ENCODE measurements at regions not wholly inside any gene's neighbourhood (a gene's known extent, or its start where the extent isn't known, plus 50 kb on each side); places are given as distances from the start of the nearest gene placed in this dataset.
"Not testable (repeated sequence)": the region's sequence is repeated elsewhere in the genome, so short reads cannot be mapped to it uniquely, and the experiment has no call there.

- DNase-seq = no peak
Measured at GRCh38 chr11:43034341-43034740, 277.5 kb upstream of the API5 start.

DNA sequence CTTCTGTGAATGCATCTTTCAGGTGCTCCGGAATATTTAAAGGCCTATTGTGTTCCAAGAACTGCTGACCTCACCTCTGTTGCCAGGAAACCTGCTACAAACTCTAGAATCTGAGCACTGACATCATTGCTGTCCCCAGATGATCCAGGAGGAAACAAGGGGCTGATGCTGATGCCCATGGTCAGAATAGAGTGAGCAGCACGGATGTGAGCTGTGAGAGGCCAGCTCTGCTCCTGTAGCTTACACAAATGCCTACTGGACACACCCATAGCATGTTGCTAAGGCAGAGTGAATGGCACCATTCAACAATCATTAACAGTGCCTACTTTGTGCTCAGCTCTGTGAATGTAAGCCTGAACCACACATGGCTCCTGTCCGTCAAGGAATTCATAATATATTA lies 276.7 kb upstream of the API5 start:
- DNase-seq = no peak

- no peak for DNase-seq
Measured at GRCh38 chr11:43053638-43054412, 258.0 kb upstream of the API5 start.

DNA sequence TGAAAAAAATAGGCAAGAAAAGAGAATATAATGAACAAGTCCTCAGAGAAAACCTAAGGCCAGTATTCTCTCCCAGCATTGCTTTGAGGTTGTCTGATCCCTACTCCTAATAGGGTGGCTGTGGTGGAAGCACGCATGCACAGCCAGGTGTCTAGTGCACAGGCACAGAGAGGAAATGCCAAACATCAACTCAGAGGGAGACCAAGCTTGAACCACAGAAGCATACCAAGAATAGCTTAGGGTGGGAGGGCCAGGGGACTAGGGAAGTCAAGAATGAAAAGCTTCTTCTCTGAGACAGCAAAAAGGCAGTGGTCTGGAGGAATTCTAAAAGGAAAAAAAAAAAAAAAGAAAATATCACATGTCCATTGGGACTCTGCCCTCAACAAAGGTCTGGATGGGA lies 244.1 kb upstream of the API5 start:
- DNase-seq = no peak

DNA sequence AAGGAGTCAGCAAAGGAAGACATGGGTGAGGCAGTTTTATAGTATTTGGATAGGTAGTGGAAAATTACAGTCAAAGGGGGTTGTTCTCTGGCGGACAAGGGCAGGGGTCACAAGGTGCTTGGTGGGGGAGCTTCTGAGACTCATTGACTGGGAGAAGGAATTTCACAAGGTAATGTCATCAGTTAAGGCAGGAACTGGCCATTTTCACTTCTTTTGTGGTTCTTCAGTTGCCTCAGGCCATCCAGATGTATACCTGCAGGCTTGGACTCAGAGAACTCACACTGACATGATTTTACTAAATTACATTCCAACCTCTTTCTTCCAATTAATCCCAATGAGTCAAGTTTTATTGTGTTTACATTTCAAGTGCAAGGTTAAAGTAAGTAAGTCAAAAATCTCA lies 240.5 kb upstream of the API5 start:
- no peak for DNase-seq

- DNase-seq = no peak
Measured at GRCh38 chr11:43072096-43072495, 239.7 kb upstream of the API5 start.

DNA sequence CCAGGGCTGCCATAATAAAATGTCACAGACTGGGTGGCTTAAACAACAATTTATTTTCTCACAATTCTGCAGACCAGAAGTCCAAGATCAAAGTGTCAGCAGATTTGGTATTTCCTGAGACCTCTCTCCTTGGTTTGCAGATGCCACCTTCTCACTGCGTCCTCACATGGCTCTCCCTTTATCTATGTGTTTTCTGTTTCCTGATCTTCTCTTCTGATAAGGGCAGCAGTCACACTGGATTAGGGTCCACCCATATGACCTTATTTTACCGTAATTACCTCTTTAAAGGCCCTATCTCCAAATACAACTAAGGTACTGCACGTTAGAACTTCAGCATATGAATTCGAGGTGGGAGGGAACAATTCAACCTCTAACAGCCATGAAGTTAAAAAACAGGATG lies 238.9 kb upstream of the API5 start:
- DNase-seq = no peak

DNA sequence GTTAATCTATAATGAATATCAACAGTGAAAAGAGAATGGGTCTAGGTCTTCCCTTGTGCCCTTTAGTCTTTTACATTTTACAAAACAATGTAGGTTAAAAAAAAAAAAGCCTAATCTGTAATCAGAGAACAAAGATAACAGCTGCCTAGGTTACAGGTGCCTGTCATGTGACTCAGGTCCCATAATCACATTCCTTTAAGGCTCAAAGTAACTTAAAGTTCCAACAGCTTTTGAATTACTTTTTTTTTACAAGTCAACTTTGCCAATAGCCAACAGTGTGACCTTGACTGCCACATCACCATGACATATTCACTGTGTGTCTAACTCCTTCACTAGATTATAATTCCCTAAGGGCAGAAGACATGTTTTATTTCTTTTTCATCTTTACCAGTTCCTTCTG lies 237.0 kb upstream of the API5 start:
- DNase-seq = no peak

DNA sequence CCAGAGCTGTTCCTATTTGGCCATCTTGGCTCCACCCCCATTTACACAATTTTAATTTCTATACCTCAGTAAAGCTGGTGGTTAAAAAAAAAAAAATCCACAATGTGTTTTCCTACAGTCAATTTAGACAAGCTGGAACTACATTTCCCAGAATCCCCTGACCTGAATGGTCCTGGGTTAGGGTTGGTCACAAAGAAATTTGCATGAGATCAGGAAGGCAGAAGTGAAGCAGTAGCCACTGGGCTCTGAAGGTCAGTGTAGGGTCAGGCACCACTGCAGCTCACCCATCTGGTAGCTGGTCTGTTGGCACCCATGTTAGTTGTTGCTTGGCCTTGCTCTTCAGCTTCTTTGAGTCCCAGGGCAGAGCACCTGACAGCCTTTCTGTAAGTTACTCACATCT lies 210.7 kb upstream of the API5 start:
- no peak for DNase-seq

DNA sequence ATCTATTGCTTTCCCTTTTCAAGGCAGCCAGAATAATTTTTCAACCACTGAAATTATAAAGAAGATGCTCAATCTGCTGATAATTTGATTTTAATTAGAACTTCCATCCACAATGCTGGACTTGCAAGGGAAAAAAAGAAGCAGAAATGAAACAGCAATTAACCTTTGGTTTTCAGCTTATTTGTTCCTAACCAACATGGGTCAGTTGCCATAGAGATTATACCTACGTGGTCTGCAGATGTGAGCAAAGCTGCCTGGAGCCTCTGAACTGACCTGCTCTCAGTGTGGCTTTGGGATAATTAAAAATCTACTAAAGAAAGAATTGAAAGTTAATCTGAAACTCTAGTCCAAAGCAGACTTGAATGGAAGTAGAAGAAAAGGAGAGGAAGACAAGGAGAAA lies 195.7 kb upstream of the API5 start:
- DNase-seq = no peak

DNA sequence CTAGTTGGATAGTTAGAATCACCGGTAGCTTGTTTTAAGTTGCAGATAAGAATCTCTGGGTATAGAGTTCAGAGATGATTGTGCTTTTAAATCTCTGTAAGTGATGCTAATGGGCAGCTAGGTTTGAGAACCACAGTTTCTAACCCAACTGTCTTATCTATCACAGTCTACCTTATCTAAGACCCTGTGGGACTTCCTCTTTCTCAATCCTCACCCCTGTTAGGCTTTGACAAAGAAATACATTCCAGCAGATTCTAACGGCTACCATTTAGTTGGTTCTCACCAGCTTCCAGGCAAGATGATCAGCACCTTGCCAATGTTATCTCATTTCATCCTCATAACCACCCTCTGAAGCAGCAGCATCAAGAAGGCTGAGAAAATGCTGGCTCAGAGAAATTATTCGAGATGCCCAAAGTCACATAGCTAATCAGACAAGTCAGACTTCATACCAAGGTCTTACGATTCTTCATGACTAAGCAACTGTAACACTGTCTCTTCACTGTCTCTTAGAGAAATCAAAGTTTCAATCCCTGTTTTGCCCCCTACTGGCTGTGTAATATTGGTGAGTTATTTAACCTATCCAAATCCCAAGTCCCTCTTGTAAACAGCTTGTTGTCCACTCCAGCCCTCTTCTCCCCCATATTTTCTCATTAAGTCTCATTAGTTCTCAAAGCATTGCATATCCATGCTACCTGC lies 192.4 kb upstream of the API5 start:
- no peak for DNase-seq

GRCh38 chr11:43122546-43122945 lies 189.2 kb upstream of the API5 start:
- no peak for DNase-seq

DNA sequence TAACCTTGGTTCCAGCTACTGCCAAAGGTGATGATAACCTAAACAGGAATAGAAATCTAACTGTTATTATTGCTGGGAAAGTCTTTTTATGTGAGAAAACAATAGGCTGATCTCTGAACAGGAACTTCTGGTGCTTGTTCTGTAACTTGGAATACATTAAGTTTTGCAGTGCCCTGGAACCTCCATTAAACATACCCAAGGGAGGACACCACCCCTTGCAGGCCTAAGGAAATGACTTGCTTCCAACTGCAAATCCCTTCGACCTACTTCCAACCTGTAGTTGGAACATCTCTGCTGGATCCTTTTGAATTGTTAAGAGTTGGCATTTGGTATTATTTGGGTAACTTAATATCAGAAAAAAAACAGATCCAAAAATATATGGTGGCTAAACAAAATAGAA lies 188.4 kb upstream of the API5 start:
- no peak for DNase-seq

GRCh38 chr11:43124272-43124935 lies 187.4 kb upstream of the API5 start:
- DNase-seq = no peak

GRCh38 chr11:43129329-43129728 lies 182.5 kb upstream of the API5 start:
- DNase-seq = no peak

- DNase-seq = peak in 1 of 2 donors; percentile 24
Measured at GRCh38 chr11:43130616-43131015, 181.2 kb upstream of the API5 start.

- no peak for DNase-seq
Measured at GRCh38 chr11:43135966-43136534, 175.7 kb upstream of the API5 start.

DNA sequence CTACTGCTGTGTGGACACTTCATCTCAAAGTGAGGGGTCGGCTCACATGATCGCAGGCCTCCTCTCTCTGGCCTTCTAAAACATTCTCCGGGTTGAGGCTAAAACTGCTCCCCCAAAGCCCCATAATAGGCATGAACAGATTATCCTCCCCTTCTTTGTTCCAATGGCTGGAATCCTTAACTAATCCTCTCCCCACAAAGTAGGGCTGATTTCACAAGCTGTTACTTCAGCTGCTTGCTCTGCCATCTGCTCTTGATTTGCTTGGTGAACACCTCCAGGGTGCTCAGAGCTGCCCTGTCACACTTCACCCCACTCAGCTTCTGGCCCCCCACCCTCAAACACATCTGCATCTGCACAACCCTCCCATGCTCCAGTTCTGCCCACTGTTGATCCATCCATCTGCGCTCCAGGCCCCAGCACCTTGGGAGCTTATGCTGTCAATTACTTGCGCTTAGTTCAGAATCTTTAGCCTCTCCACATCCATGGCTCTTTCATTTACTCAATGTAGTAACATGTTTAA lies 173.1 kb upstream of the API5 start:
- DNase-seq = no peak

DNA sequence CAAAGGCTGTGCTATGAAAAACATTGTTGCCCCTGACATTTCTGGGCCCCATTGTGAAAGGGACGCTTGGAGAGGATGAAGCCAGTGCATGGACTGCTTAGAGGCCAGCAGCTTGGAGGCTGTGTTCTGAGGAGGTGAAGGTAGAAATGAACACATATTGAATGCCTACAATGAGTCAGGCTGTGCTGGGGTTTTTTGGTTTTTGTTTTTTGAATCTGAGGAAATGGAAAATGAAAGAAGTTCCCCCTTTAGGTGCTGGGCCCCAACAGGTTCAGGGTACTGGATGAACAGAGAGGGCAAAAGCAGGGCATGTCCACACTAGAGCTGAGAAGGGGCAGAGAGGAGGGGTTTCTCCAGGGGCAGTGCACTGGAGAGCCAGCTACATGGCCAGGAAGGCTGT lies 166.1 kb upstream of the API5 start:
- DNase-seq = no peak

- DNase-seq = no peak
Measured at GRCh38 chr11:43150697-43151096, 161.1 kb upstream of the API5 start.

DNA sequence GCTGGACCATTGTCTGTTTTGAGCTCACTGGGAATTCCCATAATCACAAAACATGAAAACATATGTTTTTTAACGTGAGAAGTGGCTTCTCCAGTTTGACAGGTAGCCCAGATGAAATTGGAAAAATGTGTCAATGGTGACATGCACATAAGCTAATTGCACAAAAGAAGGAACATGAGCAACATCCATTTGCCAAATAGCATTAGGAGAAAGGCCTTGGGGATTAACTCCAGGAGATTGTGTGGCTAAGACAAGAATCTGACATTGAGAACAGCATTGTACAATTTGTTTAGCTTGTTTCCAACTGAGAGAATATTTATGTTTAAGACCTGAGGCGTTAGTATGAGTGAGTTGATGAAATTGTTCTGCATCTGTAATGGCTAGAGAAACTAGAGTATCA lies 147.0 kb upstream of the API5 start:
- DNase-seq = no peak

DNA sequence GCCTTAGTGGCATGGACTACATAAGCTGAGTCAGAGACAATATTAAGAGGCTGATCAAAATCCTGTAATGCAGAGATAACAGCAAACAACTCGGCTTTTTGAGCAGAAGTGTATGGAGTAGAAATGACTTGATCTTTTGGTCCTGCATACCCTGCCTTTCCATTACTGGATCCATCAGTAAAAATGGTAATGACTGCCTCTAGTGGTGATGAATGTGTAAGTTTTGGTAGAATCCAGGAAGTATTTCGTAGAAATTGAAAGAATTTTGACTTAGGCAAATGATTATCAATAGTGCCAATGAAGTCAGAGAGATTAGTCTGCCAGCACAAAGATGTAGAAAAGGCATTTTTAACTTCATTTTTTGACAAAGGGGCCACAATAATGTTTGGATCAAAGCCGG lies 146.4 kb upstream of the API5 start:
- not testable (repeated sequence) for DNase-seq

GRCh38 chr11:43168241-43168640 lies 143.6 kb upstream of the API5 start:
- not testable (repeated sequence) for DNase-seq

DNA sequence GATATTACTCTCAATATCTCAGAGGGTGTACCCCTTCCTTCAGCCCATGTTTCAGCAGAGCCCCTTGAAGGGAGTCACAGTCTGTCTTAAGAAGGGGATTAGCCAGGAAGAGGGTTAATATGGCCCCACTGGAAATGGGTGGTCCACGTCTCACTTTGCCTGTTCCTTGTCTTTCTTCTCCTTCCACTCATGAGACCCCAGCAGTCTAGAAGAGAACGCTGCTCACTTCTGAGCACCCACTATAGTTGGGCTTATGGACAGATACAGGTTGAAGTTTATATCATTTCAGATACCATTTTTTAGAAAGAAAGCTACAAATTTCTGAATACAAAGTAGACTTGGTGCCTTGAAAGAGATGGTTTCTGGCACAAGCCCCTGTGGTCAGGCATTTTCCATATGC lies 139.3 kb upstream of the API5 start:
- no peak for DNase-seq
